ENCODE measurements at regions not wholly inside any gene's neighbourhood (a gene's known extent, or its start where the extent isn't known, plus 50 kb on each side); places are given as distances from the start of the nearest gene placed in this dataset.
"Not testable (repeated sequence)": the region's sequence is repeated elsewhere in the genome, so short reads cannot be mapped to it uniquely, and the experiment has no call there.

DNA sequence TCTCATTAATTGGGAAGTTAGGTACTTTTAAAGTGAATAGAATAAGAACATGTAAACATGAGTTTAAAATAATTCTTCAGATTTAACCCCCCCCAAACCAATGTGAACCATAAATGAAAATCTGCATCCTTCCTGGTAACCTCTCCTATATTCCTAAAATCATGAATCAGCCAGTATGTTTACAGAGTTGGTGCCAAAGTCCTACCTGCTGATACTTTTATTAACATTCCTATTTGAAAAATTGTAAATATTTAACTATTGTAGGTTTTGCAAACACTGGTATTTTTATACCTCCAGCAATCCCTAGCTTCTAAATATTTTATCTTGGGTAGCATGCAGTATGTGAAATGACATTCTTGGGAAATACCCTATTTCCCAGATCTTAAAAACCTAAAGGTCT, 278.2 kb downstream of the RAB38 start:
- H3K4me3 ChIP-seq (ENCODE audit: low read depth, poor library complexity, severe bottlenecking): no peak overlapping the region
- intact Hi-C loops (cut with DNase I; ENCODE audit: low total_unique reads): no loop called here
- DNase-seq (ENCODE audit: low spot score in 2 of 2): no peak
- TF ChIP-seq, protein P1, sequence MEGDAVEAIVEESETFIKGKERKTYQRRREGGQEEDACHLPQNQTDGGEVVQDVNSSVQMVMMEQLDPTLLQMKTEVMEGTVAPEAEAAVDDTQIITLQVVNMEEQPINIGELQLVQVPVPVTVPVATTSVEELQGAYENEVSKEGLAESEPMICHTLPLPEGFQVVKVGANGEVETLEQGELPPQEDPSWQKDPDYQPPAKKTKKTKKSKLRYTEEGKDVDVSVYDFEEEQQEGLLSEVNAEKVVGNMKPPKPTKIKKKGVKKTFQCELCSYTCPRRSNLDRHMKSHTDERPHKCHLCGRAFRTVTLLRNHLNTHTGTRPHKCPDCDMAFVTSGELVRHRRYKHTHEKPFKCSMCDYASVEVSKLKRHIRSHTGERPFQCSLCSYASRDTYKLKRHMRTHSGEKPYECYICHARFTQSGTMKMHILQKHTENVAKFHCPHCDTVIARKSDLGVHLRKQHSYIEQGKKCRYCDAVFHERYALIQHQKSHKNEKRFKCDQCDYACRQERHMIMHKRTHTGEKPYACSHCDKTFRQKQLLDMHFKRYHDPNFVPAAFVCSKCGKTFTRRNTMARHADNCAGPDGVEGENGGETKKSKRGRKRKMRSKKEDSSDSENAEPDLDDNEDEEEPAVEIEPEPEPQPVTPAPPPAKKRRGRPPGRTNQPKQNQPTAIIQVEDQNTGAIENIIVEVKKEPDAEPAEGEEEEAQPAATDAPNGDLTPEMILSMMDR (IDR thresholded peaks at IDR 0.05): no peak
- no peak for TF ChIP-seq POLR2A (IDR thresholded peaks at IDR 0.05)

DNA sequence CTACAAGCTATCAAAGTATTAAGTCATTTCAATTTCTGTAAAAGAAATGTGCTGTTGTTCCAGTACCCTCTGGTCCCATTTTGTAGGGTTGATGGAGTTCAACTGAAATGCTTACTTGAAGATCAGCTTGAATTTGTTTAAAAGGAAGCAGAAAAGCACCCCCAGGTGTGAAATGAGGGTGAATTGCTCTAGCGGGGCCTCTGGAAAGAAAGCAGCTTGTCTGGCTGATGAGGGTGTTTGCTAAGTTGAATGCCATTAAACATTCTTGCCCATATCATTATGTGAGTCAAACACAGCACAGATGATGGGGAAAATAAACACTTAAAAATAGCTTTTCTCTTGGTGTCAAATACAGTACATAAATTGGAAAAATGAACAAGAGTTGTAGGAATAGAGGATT, 280.3 kb downstream of the RAB38 start:
- WGBS, 2 donors: 71 to 79% methylated on average over 1 of the region's 1 CpG
- no peak overlapping the region for H3K4me3 ChIP-seq (ENCODE audit: low read depth, poor library complexity, severe bottlenecking)
- no peak for DNase-seq (ENCODE audit: low spot score in 2 of 2)
- intact Hi-C loops (cut with DNase I; ENCODE audit: low total_unique reads): no loop called here
- TF ChIP-seq, protein P1 (IDR thresholded peaks at IDR 0.05): no peak
- no peak for TF ChIP-seq POLR2A (IDR thresholded peaks at IDR 0.05)

DNA sequence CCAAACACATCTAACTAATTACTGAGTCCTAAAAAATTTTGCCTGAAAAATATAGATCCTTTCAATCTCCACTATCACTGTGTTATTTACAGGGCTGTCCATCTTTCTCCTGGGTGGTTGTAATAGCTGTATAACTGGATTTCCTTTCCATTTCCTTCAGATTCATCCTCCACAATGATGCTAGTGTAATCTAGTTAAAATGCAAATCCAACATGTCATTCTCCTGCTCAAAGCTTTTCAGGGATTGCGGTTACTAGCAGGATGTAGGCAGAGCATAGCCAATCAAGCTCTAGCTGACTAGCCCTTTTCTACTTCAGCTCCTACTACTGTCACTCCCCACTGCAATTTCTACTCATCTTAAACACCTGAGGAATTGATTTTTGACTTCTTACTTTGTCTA, 283.0 kb downstream of the RAB38 start:
- no peak for DNase-seq (ENCODE audit: low spot score in 2 of 2)
- no peak overlapping the region for H3K4me3 ChIP-seq (ENCODE audit: low read depth, poor library complexity, severe bottlenecking)
- TF ChIP-seq, protein P1 (IDR thresholded peaks at IDR 0.05): no peak
- no peak for TF ChIP-seq POLR2A (IDR thresholded peaks at IDR 0.05)
- WGBS, 2 donors: 83 to 92% methylated on average over 1 of the region's 1 CpG
- intact Hi-C loops (cut with DNase I; ENCODE audit: low total_unique reads): no loop called here

DNA sequence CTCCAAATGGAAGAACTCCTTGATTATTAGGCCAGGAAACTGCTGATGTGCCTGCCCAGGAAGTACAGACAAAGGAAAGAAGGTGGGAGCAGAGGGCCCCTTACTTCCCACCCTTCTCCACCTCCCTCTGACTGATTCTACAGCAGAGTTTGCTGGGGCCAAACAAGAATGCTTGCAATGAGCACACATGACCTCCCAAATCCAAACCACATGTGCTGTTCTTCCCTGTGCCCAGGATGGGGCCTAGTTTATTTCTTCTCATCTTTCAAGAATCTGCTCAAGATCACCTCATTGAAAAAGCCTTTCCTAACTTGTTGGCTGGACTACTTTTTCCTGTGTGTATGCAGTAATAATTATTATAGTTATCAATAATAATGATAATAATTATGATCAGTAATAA, 286.1 kb downstream of the RAB38 start:
- intact Hi-C loops (cut with DNase I; ENCODE audit: low total_unique reads): no loop called here
- no peak for DNase-seq (ENCODE audit: low spot score in 2 of 2)
- H3K4me3 ChIP-seq (ENCODE audit: low read depth, poor library complexity, severe bottlenecking): no peak overlapping the region
- no peak for TF ChIP-seq POLR2A (IDR thresholded peaks at IDR 0.05)
- TF ChIP-seq, protein P1 (IDR thresholded peaks at IDR 0.05): no peak

DNA sequence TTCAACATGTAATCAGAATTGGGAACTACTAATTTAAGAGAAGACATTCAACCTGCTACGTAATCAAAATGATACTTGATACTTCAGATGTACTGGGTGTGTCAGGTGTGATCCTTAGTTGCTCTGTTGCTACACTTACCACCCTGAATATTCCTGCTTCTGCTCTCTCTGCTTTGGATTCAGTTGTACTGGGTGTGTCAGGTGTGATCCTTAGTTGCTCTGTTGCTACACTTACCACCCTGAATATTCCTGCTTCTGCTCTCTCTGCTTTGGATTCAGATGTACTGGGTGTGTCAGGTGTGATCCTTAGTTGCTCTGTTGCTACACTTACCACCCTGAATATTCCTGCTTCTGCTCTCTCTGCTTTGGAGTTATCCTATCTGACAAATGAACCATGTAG, 290.2 kb downstream of the RAB38 start:
- DNase-seq (ENCODE audit: low spot score in 2 of 2); intact Hi-C loops (cut with DNase I; ENCODE audit: low total_unique reads); H3K4me3 ChIP-seq (ENCODE audit: low read depth, poor library complexity, severe bottlenecking): not testable (repeated sequence)
- WGBS, 2 donors: 76 to 79% methylated on average over 1 of the region's 1 CpG

DNA sequence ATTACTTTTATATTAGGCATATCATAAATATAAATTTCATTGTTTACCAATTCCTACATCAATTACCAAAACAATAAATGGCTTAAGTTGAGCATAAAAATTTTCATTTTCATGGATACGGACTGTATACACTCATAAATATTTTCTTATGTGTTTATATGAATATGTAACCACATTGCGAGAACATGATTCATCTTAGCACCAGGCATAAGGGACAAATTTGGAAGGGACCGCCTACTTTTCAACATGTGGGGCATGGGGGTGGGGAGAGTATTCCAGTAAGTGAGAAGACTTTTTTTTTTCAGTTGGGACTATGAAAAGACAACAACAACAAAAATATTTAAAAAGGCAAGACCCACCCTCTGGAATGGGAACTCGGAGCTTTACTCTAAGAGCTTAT, 296.1 kb downstream of the RAB38 start:
- no peak overlapping the region for H3K4me3 ChIP-seq (ENCODE audit: low read depth, poor library complexity, severe bottlenecking)
- 50 to 61% methylated on average over 4 of the region's 4 CpGs for WGBS, 2 donors
- intact Hi-C loops (cut with DNase I; ENCODE audit: low total_unique reads): no loop called here
- DNase-seq (ENCODE audit: low spot score in 2 of 2): no peak
- TF ChIP-seq, protein P1 (IDR thresholded peaks at IDR 0.05): no peak
- no peak for TF ChIP-seq POLR2A (IDR thresholded peaks at IDR 0.05)

Data from lower leg skin (tissue), 4 donors.